Transverse colon (tissue), 4 donors: ENCODE measurements at regions not wholly inside any gene's neighbourhood (a gene's known extent, or its start where the extent isn't known, plus 50 kb on each side); places are given as distances from the start of the nearest gene placed in this dataset.

ENCODE experiments used
- DNase-seq: peaks from one replicate; pipeline ENCODE4 v3.0.0-alpha.2; 2019
- H3K27ac ChIP-seq, 4 donors: fragments of 200-600 bp; sonication (generic); 2 replicates each; pipeline ENCODE4 v1.5.1; 2016 to 2018; ENCODE audit warnings: inconsistent platforms in 4 of 4
- H3K27me3 ChIP-seq: fragments of 200-600 bp; sonication (generic); 2 replicates; pipeline ENCODE4 v1.5.1; 2017; ENCODE audit warnings: inconsistent platforms
- H3K36me3 ChIP-seq, 4 donors: fragments of 200-600 bp; sonication (generic); 2 replicates each; pipeline ENCODE4 v1.5.1; 2017 to 2019; ENCODE audit warnings: inconsistent platforms in 4 of 4
- H3K4me1 ChIP-seq, 4 donors: fragments of 200-600 bp; sonication (generic); 2 replicates each; pipeline ENCODE4 v1.5.1; 2017 to 2020; ENCODE audit warnings: inconsistent platforms in 4 of 4
- H3K4me3 ChIP-seq, 4 donors: fragments of 200-600 bp; sonication (generic); 1 replicate in 1 of 4; 2 replicates in 3 of 4; pipeline versions ENCODE4 v1.5.1 to v1.6.1; 2017 to 2019; ENCODE audit warnings: inconsistent platforms in 4 of 4
- H3K9me3 ChIP-seq, 2 donors: fragments of 200-600 bp; sonication (generic); 2 replicates each; pipeline ENCODE4 v1.5.1; 2017 to 2019; ENCODE audit warnings: inconsistent platforms in 2 of 2
- CTCF ChIP-seq, 5 experiments: fragments of 200-600 bp in 3 of 5; fragments of 450-650 bp in 2 of 5; sonication (generic) in 3 of 5; IDR thresholded peaks; 1 replicate in 2 of 5; 2 replicates in 3 of 5; pipeline ENCODE4 v1.5.1; 2016 to 2017; ENCODE audit warnings: antibody characterized with exemption in 5 of 5, inconsistent platforms in 3 of 5, mild to moderate bottlenecking in 2 of 5, moderate library complexity in 1 of 5
- EP300 ChIP-seq: sonication (generic); formaldehyde crosslinking; IDR thresholded peaks from one replicate; pipeline ENCODE4 v1.6.1; 2017; ENCODE audit warnings: antibody characterized with exemption, low read depth
- POLR2A ChIP-seq: fragments of 450-650 bp; IDR thresholded peaks from one replicate; pipeline ENCODE4 v1.6.1; 2016; ENCODE audit warnings: antibody characterized with exemption, mild to moderate bottlenecking, moderate library complexity
- POLR2AphosphoS5 ChIP-seq, 3 donors: sonication (generic); formaldehyde crosslinking; IDR thresholded peaks; one replicate each; pipeline ENCODE4 v1.6.1; 2016; ENCODE audit warnings: antibody characterized with exemption in 3 of 3
- WGBS, 2 donors: methylation state at CpG; one replicate each; pipeline ENCODE4 v1.1.5; 2018; ENCODE audit warnings: low coverage in 1 of 2; 5-methylcytosine and 5-hydroxymethylcytosine counted together
- in situ Hi-C, 4 donors: fragments of 200-750 bp; cut with MboI; loops; one replicate each; pipeline versions ENCODE4 v1.15.0 to v1.15.1; 2017; ENCODE audit warnings: low sequenced_read_pairs in 3 of 4, low pct_ligation_motif_present in 1 of 4, low pct_unique_long_range_greater_than_20kb in 1 of 4
- intact Hi-C: fragments of 100-400 bp; cut with DNase I; formaldehyde crosslinking; loops from one replicate; pipeline ENCODE4 v1.15.1; 2023; ENCODE audit warnings: low total_unique reads

GRCh38 chr10:29037348-29038113 lies 251.3 kb upstream of the LYZL1 start:
- in situ Hi-C loops = no loop called here
- intact Hi-C loops = no loop called here
- Histone ChIP-seq H3K9me3 (no peaks in the 10 kb centered on the region), H3K27ac (no peak overlapping the region), H3K4me1 (peaks cover 0 to 7% (median 0%) of the 10 kb centered on the region in 4 donors), H3K27me3 (no peaks in the 10 kb centered on the region), H3K4me3 (no peak overlapping the region), H3K36me3 (no peaks in the 10 kb centered on the region)
- no peak for DNase-seq
- TF ChIP-seq POLR2A = no peak
- TF ChIP-seq POLR2AphosphoS5 (IDR thresholded peaks at IDR 0.05) = no peak
- TF ChIP-seq EP300 = no peak
- TF ChIP-seq CTCF (IDR thresholded peaks at IDR 0.05) = no peak
- WGBS, 2 donors = 76 to 80% methylated on average over 1 to 12 of the region's 12 CpGs

- Histone ChIP-seq H3K27ac (no peak overlapping the region), H3K4me1 (peaks cover 0 to 7% (median 0%) of the 10 kb centered on the region in 4 donors), H3K36me3 (no peaks in the 10 kb centered on the region), H3K27me3 (no peaks in the 10 kb centered on the region), H3K4me3 (no peak overlapping the region), H3K9me3 (no peaks in the 10 kb centered on the region)
- in situ Hi-C loops = no loop called here
- no peak for TF ChIP-seq EP300
- no peak for TF ChIP-seq POLR2A
- no peak for TF ChIP-seq POLR2AphosphoS5 (IDR thresholded peaks at IDR 0.05)
- TF ChIP-seq CTCF (IDR thresholded peaks at IDR 0.05) = no peak
- intact Hi-C loops = no loop called here
- 68 to 83% methylated on average over 2 to 5 of the region's 5 CpGs for WGBS, 2 donors
- DNase-seq = no peak
These were observed 249.8 kb upstream of the LYZL1 start for GRCh38 chr10:29039091-29039490.

- H3K4me3 ChIP-seq = no peak overlapping the region
- WGBS, 2 donors = 17 to 34% methylated on average over 2 of the region's 2 CpGs
- in situ Hi-C loops = no loop called here
- TF ChIP-seq POLR2AphosphoS5 (IDR thresholded peaks at IDR 0.05) = no peak
- no peak for TF ChIP-seq EP300
- intact Hi-C loops = no loop called here
- no peaks in the 10 kb centered on the region for H3K36me3 ChIP-seq
- DNase-seq = no peak
- peaks cover 0 to 7% (median 0%) of the 10 kb centered on the region in 4 donors for H3K4me1 ChIP-seq
- H3K9me3 ChIP-seq = no peaks in the 10 kb centered on the region
- H3K27me3 ChIP-seq = no peaks in the 10 kb centered on the region
- no peak overlapping the region for H3K27ac ChIP-seq
These were observed 249.1 kb upstream of the LYZL1 start for GRCh38 chr10:29039677-29040189.

- no peak overlapping the region for H3K4me3 ChIP-seq
- peaks cover 0 to 7% (median 0%) of the 10 kb centered on the region in 4 donors for H3K4me1 ChIP-seq
- no peaks in the 10 kb centered on the region for H3K27me3 ChIP-seq
- H3K36me3 ChIP-seq = no peaks in the 10 kb centered on the region
- TF ChIP-seq POLR2A (no peak), POLR2AphosphoS5 (IDR thresholded peaks at IDR 0.05) (no peak), CTCF (IDR thresholded peaks at IDR 0.05) (no peak), EP300 (no peak)
- intact Hi-C loops (no loop called here), in situ Hi-C loops (no loop called here)
- H3K27ac ChIP-seq = no peak overlapping the region
- WGBS, 2 donors = 39 to 64% methylated on average over 2 to 7 of the region's 7 CpGs
- no peak for DNase-seq
- H3K9me3 ChIP-seq = no peaks in the 10 kb centered on the region
These were observed 247.3 kb upstream of the LYZL1 start for GRCh38 chr10:29041616-29042015.
